ENCODE measurements at regions not wholly inside any gene's neighbourhood (a gene's known extent, or its start where the extent isn't known, plus 50 kb on each side); places are given as distances from the start of the nearest gene placed in this dataset.
"Not testable (repeated sequence)": the region's sequence is repeated elsewhere in the genome, so short reads cannot be mapped to it uniquely, and the experiment has no call there.

GRCh38 chr5:69014007-69014406, 79.8 kb upstream of the SLC30A5 start:
- DNase-seq (ENCODE audit: low spot score in 2 of 2); ATAC-seq; H3K9me3 Mint-ChIP-seq; H3K36me3 Mint-ChIP-seq: not testable (repeated sequence)
- H3K27ac Mint-ChIP-seq, result peak overlapping the region in 1 of 2 donors; percentile 48

GRCh38 chr5:69019668-69020375, 74.0 kb upstream of the SLC30A5 start:
- H3K9me3 Mint-ChIP-seq, result no peaks in the 10 kb centered on the region
- no peak for ATAC-seq
- H3K36me3 Mint-ChIP-seq, result no peaks in the 10 kb centered on the region

GRCh38 chr5:69024241-69024651, 69.6 kb upstream of the SLC30A5 start:
- DNase-seq (ENCODE audit: low spot score in 2 of 2) (peak in 1 of 2 donors; percentile 13), ATAC-seq (peak; percentile 56 to 64)
- H3K9me3 Mint-ChIP-seq, result no peaks in the 10 kb centered on the region
- H3K27ac Mint-ChIP-seq, result no peak overlapping the region
- no peaks in the 10 kb centered on the region for H3K36me3 Mint-ChIP-seq

More at GRCh38 chr5:69019668-69020375, 74.0 kb upstream of the SLC30A5 start:
- DNase-seq (ENCODE audit: low spot score in 2 of 2), result no peak
- H3K27ac Mint-ChIP-seq, result no peak overlapping the region

GRCh38 chr5:69029292-69029691, 64.5 kb upstream of the SLC30A5 start:
- no peak for ATAC-seq
- Mint-ChIP-seq H3K9me3 (no peaks in the 10 kb centered on the region), H3K27ac (no peak overlapping the region), H3K36me3 (no peaks in the 10 kb centered on the region)
- no peak for DNase-seq (ENCODE audit: low spot score in 2 of 2)

- Mint-ChIP-seq H3K27ac (no peak overlapping the region), H3K9me3 (no peaks in the 10 kb centered on the region), H3K36me3 (no peaks in the 10 kb centered on the region)
- DNase-seq (ENCODE audit: low spot score in 2 of 2) (no peak), ATAC-seq (no peak)
These were observed 63.3 kb upstream of the SLC30A5 start for GRCh38 chr5:69030358-69031062.

- Mint-ChIP-seq H3K27ac (no peak overlapping the region), H3K36me3 (no peaks in the 10 kb centered on the region), H3K9me3 (no peaks in the 10 kb centered on the region)
- DNase-seq (ENCODE audit: low spot score in 2 of 2) (no peak), ATAC-seq (peak in 1 of 2 donors; percentile 32)
These were observed 61.8 kb upstream of the SLC30A5 start for GRCh38 chr5:69032009-69032408.

GRCh38 chr5:69033690-69034089, 60.1 kb upstream of the SLC30A5 start:
- Mint-ChIP-seq H3K27ac (no peak overlapping the region), H3K36me3 (no peaks in the 10 kb centered on the region), H3K9me3 (no peaks in the 10 kb centered on the region)
- ATAC-seq, result no peak
- DNase-seq (ENCODE audit: low spot score in 2 of 2), result no peak

- Mint-ChIP-seq H3K9me3 (no peaks in the 10 kb centered on the region), H3K27ac (no peak overlapping the region), H3K36me3 (no peaks in the 10 kb centered on the region)
- DNase-seq (ENCODE audit: low spot score in 2 of 2) (no peak), ATAC-seq (no peak)
These were observed 58.9 kb upstream of the SLC30A5 start for GRCh38 chr5:69034898-69035297.

GRCh38 chr5:69035665-69036064, 58.1 kb upstream of the SLC30A5 start:
- no peaks in the 10 kb centered on the region for H3K36me3 Mint-ChIP-seq
- ATAC-seq (no peak), DNase-seq (ENCODE audit: low spot score in 2 of 2) (no peak)
- no peaks in the 10 kb centered on the region for H3K9me3 Mint-ChIP-seq
- no peak overlapping the region for H3K27ac Mint-ChIP-seq

- H3K27ac Mint-ChIP-seq, result no peak overlapping the region
- ATAC-seq (no peak), DNase-seq (ENCODE audit: low spot score in 2 of 2) (no peak)
- H3K9me3 Mint-ChIP-seq, result no peaks in the 10 kb centered on the region
- no peaks in the 10 kb centered on the region for H3K36me3 Mint-ChIP-seq
These were observed 55.3 kb upstream of the SLC30A5 start for GRCh38 chr5:69038539-69038938.

GRCh38 chr5:69039829-69040228, 54.0 kb upstream of the SLC30A5 start:
- Mint-ChIP-seq H3K9me3 (no peaks in the 10 kb centered on the region), H3K27ac (no peak overlapping the region), H3K36me3 (no peaks in the 10 kb centered on the region)
- ATAC-seq, result no peak
- DNase-seq (ENCODE audit: low spot score in 2 of 2), result no peak

- ATAC-seq (peak; percentile 49 to 51), DNase-seq (ENCODE audit: low spot score in 2 of 2) (no peak)
- Mint-ChIP-seq H3K36me3 (no peaks in the 10 kb centered on the region), H3K27ac (peak overlapping the region; percentile 36 to 91), H3K9me3 (no peaks in the 10 kb centered on the region)
These were observed 51.3 kb upstream of the SLC30A5 start for GRCh38 chr5:69042500-69042899.

- Mint-ChIP-seq H3K36me3 (no peaks in the 10 kb centered on the region), H3K27ac (peak overlapping the region; percentile 76 to 91), H3K9me3 (no peaks in the 10 kb centered on the region)
- ATAC-seq (peak; percentile 94), DNase-seq (ENCODE audit: low spot score in 2 of 2) (peak; percentile 69 to 82)
These were observed 50.7 kb upstream of the SLC30A5 start for GRCh38 chr5:69042915-69043654.

GRCh38 chr5:69043655-69043996, 50.2 kb upstream of the SLC30A5 start:
- Mint-ChIP-seq H3K9me3 (no peaks in the 10 kb centered on the region), H3K36me3 (no peaks in the 10 kb centered on the region), H3K27ac (peak overlapping the region in 1 of 2 donors; percentile 91)
- no peak for DNase-seq (ENCODE audit: low spot score in 2 of 2)
- no peak for ATAC-seq

Measured in activated naive CD4-positive, alpha-beta T cell treated with anti-CD3 and anti-CD28 coated beads, Interleukin-2, amount 50 U/mL, for 72 hours (primary cell).